ENCODE measurements at regions not wholly inside any gene's neighbourhood (a gene's known extent, or its start where the extent isn't known, plus 50 kb on each side); places are given as distances from the start of the nearest gene placed in this dataset.

- no peak for DNase-seq
Observed at GRCh38 chr4:22220965-22221364, 272.4 kb upstream of the KCNIP4 start.

- DNase-seq: no peak
Observed at GRCh38 chr4:22217480-22217879, 268.9 kb upstream of the KCNIP4 start.

GRCh38 chr4:22216278-22216677 lies 267.7 kb upstream of the KCNIP4 start:
- no peak for DNase-seq

GRCh38 chr4:22215084-22215483 lies 266.5 kb upstream of the KCNIP4 start:
- DNase-seq: no peak

GRCh38 chr4:22203711-22204011 lies 255.1 kb upstream of the KCNIP4 start:
- no peak for DNase-seq

GRCh38 chr4:22202975-22203710 lies 254.6 kb upstream of the KCNIP4 start:
- DNase-seq: no peak

- DNase-seq: no peak
Observed at GRCh38 chr4:22202246-22202974, 253.8 kb upstream of the KCNIP4 start.

- no peak for DNase-seq
Observed at GRCh38 chr4:22201256-22201655, 252.7 kb upstream of the KCNIP4 start.

- DNase-seq: no peak
Observed at GRCh38 chr4:22196551-22196950, 248.0 kb upstream of the KCNIP4 start.

- DNase-seq: no peak
Observed at GRCh38 chr4:22192084-22192511, 243.5 kb upstream of the KCNIP4 start.

- no peak for DNase-seq
Observed at GRCh38 chr4:22191565-22191964, 243.0 kb upstream of the KCNIP4 start.

GRCh38 chr4:22190855-22191254 lies 242.3 kb upstream of the KCNIP4 start:
- DNase-seq: no peak

- DNase-seq: no peak
Observed at GRCh38 chr4:22187203-22187820, 238.7 kb upstream of the KCNIP4 start.

- no peak for DNase-seq
Observed at GRCh38 chr4:22181736-22182135, 233.2 kb upstream of the KCNIP4 start.

- peak in 1 of 51 donors; percentile 15 for DNase-seq
Observed at GRCh38 chr4:22179124-22179874, 230.7 kb upstream of the KCNIP4 start.

GRCh38 chr4:22174640-22175039 lies 226.1 kb upstream of the KCNIP4 start:
- no peak for DNase-seq

- DNase-seq: no peak
Observed at GRCh38 chr4:22170353-22170752, 221.8 kb upstream of the KCNIP4 start.

GRCh38 chr4:22167201-22167600 lies 218.6 kb upstream of the KCNIP4 start:
- DNase-seq: no peak

GRCh38 chr4:22162454-22162853 lies 213.9 kb upstream of the KCNIP4 start:
- no peak for DNase-seq

GRCh38 chr4:22130741-22131140 lies 182.2 kb upstream of the KCNIP4 start:
- DNase-seq: no peak

- peak in 8 of 51 donors; percentile 0 to 9 (median 1) for DNase-seq
Observed at GRCh38 chr4:22129454-22130029, 181.0 kb upstream of the KCNIP4 start.

GRCh38 chr4:22122062-22122461 lies 173.5 kb upstream of the KCNIP4 start:
- no peak for DNase-seq
